Smooth muscle cell (in vitro differentiated cells): ENCODE measurements at regions not wholly inside any gene's neighbourhood (a gene's known extent, or its start where the extent isn't known, plus 50 kb on each side); places are given as distances from the start of the nearest gene placed in this dataset.

Experiments used
- DNase-seq: peaks from one replicate; lab custom pipeline; 2025; ENCODE audit not compliant: unreplicated experiment; lab: John Stamatoyannopoulos, UW
- H2AFZ ChIP-seq: fragments of 200-600 bp; sonication (generic); 2 replicates; pipeline ENCODE4 v1.6.0; 2016; ENCODE audit warnings: antibody characterized with exemption, low read depth, mild to moderate bottlenecking
- H3F3A ChIP-seq: fragments of 200-600 bp; sonication (generic); 2 replicates; pipeline ENCODE4 v1.6.0; 2017; ENCODE audit warnings: antibody characterized with exemption, low read depth
- H3K27ac ChIP-seq: fragments of 200-600 bp; sonication (generic); 2 replicates; pipeline ENCODE4 v1.5.1; 2016; ENCODE audit warnings: low read depth, mild to moderate bottlenecking
- H3K27me3 ChIP-seq: fragments of 200-600 bp; sonication (generic); 2 replicates; pipeline ENCODE4 v1.6.1; 2016; ENCODE audit warnings: low read depth, mild to moderate bottlenecking
- H3K36me3 ChIP-seq: fragments of 200-600 bp; sonication (generic); 2 replicates; pipeline ENCODE4 v1.5.1; 2016; ENCODE audit warnings: low read depth
- H3K4me1 ChIP-seq: fragments of 200-600 bp; sonication (generic); 2 replicates; pipeline ENCODE4 v1.5.1; 2016; ENCODE audit warnings: low read depth
- H3K4me2 ChIP-seq: fragments of 200-600 bp; sonication (generic); 2 replicates; pipeline ENCODE4 v1.6.0; 2016; ENCODE audit warnings: mild to moderate bottlenecking
- H3K4me3 ChIP-seq: fragments of 200-600 bp; sonication (generic); 2 replicates; pipeline ENCODE4 v1.5.1; 2016; ENCODE audit warnings: mild to moderate bottlenecking
- H3K79me2 ChIP-seq: fragments of 200-600 bp; sonication (generic); 2 replicates; pipeline ENCODE4 v1.6.0; 2016; ENCODE audit warnings: low read depth, mild to moderate bottlenecking
- H3K9ac ChIP-seq: fragments of 200-600 bp; sonication (generic); 2 replicates; pipeline ENCODE4 v1.6.0; 2016; ENCODE audit warnings: low read depth
- H3K9me3 ChIP-seq: fragments of 200-600 bp; sonication (generic); replicated peaks from 2 replicates; pipeline ENCODE4 v1.5.1; 2016; ENCODE audit warnings: low read depth
- H4K20me1 ChIP-seq: fragments of 200-600 bp; sonication (generic); 2 replicates; pipeline ENCODE4 v1.6.0; 2016; ENCODE audit warnings: low read depth
- CTCF ChIP-seq: fragments of 200-600 bp; sonication (generic); IDR thresholded peaks from 2 replicates; pipeline ENCODE4 v1.5.1; 2017; ENCODE audit warnings: borderline replicate concordance, mild to moderate bottlenecking, antibody characterized with exemption; ENCODE audit not compliant: insufficient read depth, poor library complexity, severe bottlenecking
- WGBS: methylation state at CpG from one replicate; pipeline ENCODE4 v1.1.7; 2016; ENCODE audit warnings: low lambda C conversion rate; 5-methylcytosine and 5-hydroxymethylcytosine counted together

GRCh38 chr3:124329723-124330122 lies 337.8 kb upstream of the ROPN1 start:
- no peak for DNase-seq
- no peaks in the 10 kb centered on the region for H3K79me2 ChIP-seq
- no peak overlapping the region for H3K9ac ChIP-seq
- WGBS: 95% methylated on average over 2 of the region's 2 CpGs
- no peaks in the 10 kb centered on the region for H3K36me3 ChIP-seq
- H3K27ac ChIP-seq: no peak overlapping the region
- no peaks in the 10 kb centered on the region for H4K20me1 ChIP-seq
- TF ChIP-seq CTCF: no peak
- H2AFZ ChIP-seq: no peak overlapping the region
- H3K4me1 ChIP-seq: no peaks in the 10 kb centered on the region
- H3K4me3 ChIP-seq: no peak overlapping the region
- H3F3A ChIP-seq: no peaks in the 10 kb centered on the region
- no peaks in the 10 kb centered on the region for H3K27me3 ChIP-seq
- no peaks in the 10 kb centered on the region for H3K9me3 ChIP-seq
- H3K4me2 ChIP-seq: no peak overlapping the region

GRCh38 chr3:124333931-124334640 lies 342.2 kb upstream of the ROPN1 start:
- no peak overlapping the region for H3K9ac ChIP-seq
- no peaks in the 10 kb centered on the region for H3K36me3 ChIP-seq
- H2AFZ ChIP-seq: no peak overlapping the region
- H4K20me1 ChIP-seq: no peaks in the 10 kb centered on the region
- H3K4me2 ChIP-seq: no peak overlapping the region
- no peak for DNase-seq
- H3K79me2 ChIP-seq: no peaks in the 10 kb centered on the region
- no peak for TF ChIP-seq CTCF
- no peaks in the 10 kb centered on the region for H3K9me3 ChIP-seq
- 95% methylated on average over 14 of the region's 14 CpGs for WGBS
- H3K27me3 ChIP-seq: no peaks in the 10 kb centered on the region
- H3K27ac ChIP-seq: no peak overlapping the region
- no peaks in the 10 kb centered on the region for H3K4me1 ChIP-seq
- H3F3A ChIP-seq: no peaks in the 10 kb centered on the region
- no peak overlapping the region for H3K4me3 ChIP-seq

- Histone ChIP-seq H3K9me3 (no peaks in the 10 kb centered on the region), H2AFZ (no peak overlapping the region), H3K9ac (no peak overlapping the region), H3K27me3 (no peaks in the 10 kb centered on the region), H3K4me1 (no peaks in the 10 kb centered on the region), H3K27ac (no peak overlapping the region), H3K4me2 (no peak overlapping the region), H3F3A (no peaks in the 10 kb centered on the region), H4K20me1 (no peaks in the 10 kb centered on the region), H3K79me2 (no peaks in the 10 kb centered on the region), H3K4me3 (no peak overlapping the region), H3K36me3 (no peaks in the 10 kb centered on the region)
- TF ChIP-seq CTCF: no peak
- WGBS: 88% methylated on average over 4 of the region's 4 CpGs
- no peak for DNase-seq
Observed at GRCh38 chr3:124336067-124336656, 344.2 kb upstream of the ROPN1 start.

- Histone ChIP-seq H3K9me3 (no peaks in the 10 kb centered on the region), H3K27ac (no peak overlapping the region), H4K20me1 (no peaks in the 10 kb centered on the region), H3K79me2 (no peaks in the 10 kb centered on the region), H3K9ac (no peak overlapping the region), H3K27me3 (no peaks in the 10 kb centered on the region), H3K4me3 (no peak overlapping the region), H3K4me1 (no peaks in the 10 kb centered on the region), H3K4me2 (no peak overlapping the region), H3K36me3 (no peaks in the 10 kb centered on the region), H3F3A (no peaks in the 10 kb centered on the region), H2AFZ (no peak overlapping the region)
- DNase-seq: no peak
- TF ChIP-seq CTCF: no peak
- WGBS: 87% methylated on average over 2 of the region's 2 CpGs
Observed at GRCh38 chr3:124345845-124346244, 353.9 kb upstream of the ROPN1 start.
